MM.1S (cell line): ENCODE measurements at regions not wholly inside any gene's neighbourhood (a gene's known extent, or its start where the extent isn't known, plus 50 kb on each side); places are given as distances from the start of the nearest gene placed in this dataset.

Experiments
- CTCF ChIP-seq: fragments of 300-600 bp; sonication (generic); IDR thresholded peaks from 2 replicates; pipeline ENCODE4 v1.5.1; 2016; ENCODE audit warnings: antibody characterized with exemption, low read length, mixed read lengths
- EZH2 ChIP-seq: fragments of 300-600 bp; sonication (generic); optimal IDR thresholded peaks from 2 replicates; pipeline ENCODE3; 2017; ENCODE audit warnings: low read depth, mild to moderate bottlenecking, antibody characterized with exemption, low read length, mixed read lengths
- EZH2phosphoT487 ChIP-seq: fragments of 300-600 bp; sonication (generic); IDR thresholded peaks from 2 replicates; pipeline ENCODE4 v1.6.1; 2018; ENCODE audit warnings: antibody characterized with exemption, low read length

GRCh38 chr11:81345609-81346008 lies 1388.1 kb downstream of the FAM181B start:
- no peak for TF ChIP-seq CTCF
- TF ChIP-seq EZH2 = no peak
- TF ChIP-seq EZH2phosphoT487 = no peak
